ENCODE measurements at regions not wholly inside any gene's neighbourhood (a gene's known extent, or its start where the extent isn't known, plus 50 kb on each side); places are given as distances from the start of the nearest gene placed in this dataset.
"Not testable (repeated sequence)": the region's sequence is repeated elsewhere in the genome, so short reads cannot be mapped to it uniquely, and the experiment has no call there.

GRCh38 chr6:141938664-141939063 lies 194.1 kb upstream of the GJE1 start:
- no peaks in the 10 kb centered on the region for H3K9me2 ChIP-seq (replicated peaks; ENCODE audit: insufficient read depth, low read length)
- H3K4me3 ChIP-seq (ENCODE audit: insufficient read depth, low read length, poor library complexity, severe bottlenecking) = no peak overlapping the region
- H3K9ac ChIP-seq (ENCODE audit: low read length) = no peak overlapping the region
- H3K27me3 ChIP-seq (ENCODE audit: low read length) = no peaks in the 10 kb centered on the region
- no peaks in the 10 kb centered on the region for H4K20me1 ChIP-seq (ENCODE audit: low read depth, low read length)
- H3K9me3 ChIP-seq (ENCODE audit: insufficient read depth, low read length) = no peaks in the 10 kb centered on the region
- no peak overlapping the region for H3K4me2 ChIP-seq (ENCODE audit: low read depth, low read length, poor library complexity, severe bottlenecking)
- H3K27ac ChIP-seq (ENCODE audit: low read depth, low read length) = no peak overlapping the region
- no peak overlapping the region for H2AFZ ChIP-seq (ENCODE audit: low read depth, low read length, severe bottlenecking)
- TF ChIP-seq, protein P1, sequence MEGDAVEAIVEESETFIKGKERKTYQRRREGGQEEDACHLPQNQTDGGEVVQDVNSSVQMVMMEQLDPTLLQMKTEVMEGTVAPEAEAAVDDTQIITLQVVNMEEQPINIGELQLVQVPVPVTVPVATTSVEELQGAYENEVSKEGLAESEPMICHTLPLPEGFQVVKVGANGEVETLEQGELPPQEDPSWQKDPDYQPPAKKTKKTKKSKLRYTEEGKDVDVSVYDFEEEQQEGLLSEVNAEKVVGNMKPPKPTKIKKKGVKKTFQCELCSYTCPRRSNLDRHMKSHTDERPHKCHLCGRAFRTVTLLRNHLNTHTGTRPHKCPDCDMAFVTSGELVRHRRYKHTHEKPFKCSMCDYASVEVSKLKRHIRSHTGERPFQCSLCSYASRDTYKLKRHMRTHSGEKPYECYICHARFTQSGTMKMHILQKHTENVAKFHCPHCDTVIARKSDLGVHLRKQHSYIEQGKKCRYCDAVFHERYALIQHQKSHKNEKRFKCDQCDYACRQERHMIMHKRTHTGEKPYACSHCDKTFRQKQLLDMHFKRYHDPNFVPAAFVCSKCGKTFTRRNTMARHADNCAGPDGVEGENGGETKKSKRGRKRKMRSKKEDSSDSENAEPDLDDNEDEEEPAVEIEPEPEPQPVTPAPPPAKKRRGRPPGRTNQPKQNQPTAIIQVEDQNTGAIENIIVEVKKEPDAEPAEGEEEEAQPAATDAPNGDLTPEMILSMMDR (IDR thresholded peaks at IDR 0.05; ENCODE audit: insufficient read depth, low read length, poor library complexity, severe bottlenecking) = no peak
- no peak for TF ChIP-seq EZH2phosphoT487 (conservative IDR thresholded peaks at IDR 0.05; ENCODE audit: low read length)
- H3F3A ChIP-seq (ENCODE audit: insufficient read depth) = no peaks in the 10 kb centered on the region
- H3K36me3 ChIP-seq (ENCODE audit: low read length) = no peaks in the 10 kb centered on the region
- H3K79me2 ChIP-seq (ENCODE audit: insufficient read depth, low read length) = no peaks in the 10 kb centered on the region

GRCh38 chr6:141932685-141933084 lies 200.0 kb upstream of the GJE1 start:
- Histone ChIP-seq H3K36me3 (ENCODE audit: low read length) (no peaks in the 10 kb centered on the region), H3K9ac (ENCODE audit: low read length) (no peak overlapping the region), H3F3A (ENCODE audit: insufficient read depth) (no peaks in the 10 kb centered on the region), H3K27ac (ENCODE audit: low read depth, low read length) (no peak overlapping the region), H4K20me1 (ENCODE audit: low read depth, low read length) (no peaks in the 10 kb centered on the region), H3K4me3 (ENCODE audit: insufficient read depth, low read length, poor library complexity, severe bottlenecking) (no peak overlapping the region), H3K79me2 (ENCODE audit: insufficient read depth, low read length) (no peaks in the 10 kb centered on the region), H3K9me2 (replicated peaks; ENCODE audit: insufficient read depth, low read length) (no peaks in the 10 kb centered on the region), H2AFZ (ENCODE audit: low read depth, low read length, severe bottlenecking) (no peak overlapping the region), H3K27me3 (ENCODE audit: low read length) (no peaks in the 10 kb centered on the region), H3K9me3 (ENCODE audit: insufficient read depth, low read length) (no peaks in the 10 kb centered on the region), H3K4me2 (ENCODE audit: low read depth, low read length, poor library complexity, severe bottlenecking) (no peak overlapping the region)
- TF ChIP-seq, protein P1 (IDR thresholded peaks at IDR 0.05; ENCODE audit: insufficient read depth, low read length, poor library complexity, severe bottlenecking) = no peak
- no peak for TF ChIP-seq EZH2phosphoT487 (conservative IDR thresholded peaks at IDR 0.05; ENCODE audit: low read length)

GRCh38 chr6:141926200-141926900 lies 206.4 kb upstream of the GJE1 start:
- not testable (repeated sequence) for H3K4me3 ChIP-seq (ENCODE audit: insufficient read depth, low read length, poor library complexity, severe bottlenecking); H3K4me2 ChIP-seq (ENCODE audit: low read depth, low read length, poor library complexity, severe bottlenecking); H4K20me1 ChIP-seq (ENCODE audit: low read depth, low read length); H3K9ac ChIP-seq (ENCODE audit: low read length); H3K27ac ChIP-seq (ENCODE audit: low read depth, low read length); H3K9me2 ChIP-seq (replicated peaks; ENCODE audit: insufficient read depth, low read length); H3K36me3 ChIP-seq (ENCODE audit: low read length); H3K9me3 ChIP-seq (ENCODE audit: insufficient read depth, low read length); H3K27me3 ChIP-seq (ENCODE audit: low read length); H2AFZ ChIP-seq (ENCODE audit: low read depth, low read length, severe bottlenecking); H3F3A ChIP-seq (ENCODE audit: insufficient read depth); H3K79me2 ChIP-seq (ENCODE audit: insufficient read depth, low read length)

- H3K36me3 ChIP-seq (ENCODE audit: low read length) = no peaks in the 10 kb centered on the region
- no peaks in the 10 kb centered on the region for H3K9me3 ChIP-seq (ENCODE audit: insufficient read depth, low read length)
- no peaks in the 10 kb centered on the region for H3K27me3 ChIP-seq (ENCODE audit: low read length)
- no peak for TF ChIP-seq EZH2phosphoT487 (conservative IDR thresholded peaks at IDR 0.05; ENCODE audit: low read length)
- TF ChIP-seq, protein P1 (IDR thresholded peaks at IDR 0.05; ENCODE audit: insufficient read depth, low read length, poor library complexity, severe bottlenecking) = no peak
- H2AFZ ChIP-seq (ENCODE audit: low read depth, low read length, severe bottlenecking) = no peak overlapping the region
- no peak overlapping the region for H3K27ac ChIP-seq (ENCODE audit: low read depth, low read length)
- no peak overlapping the region for H3K4me2 ChIP-seq (ENCODE audit: low read depth, low read length, poor library complexity, severe bottlenecking)
- H3F3A ChIP-seq (ENCODE audit: insufficient read depth) = no peaks in the 10 kb centered on the region
- H3K4me3 ChIP-seq (ENCODE audit: insufficient read depth, low read length, poor library complexity, severe bottlenecking) = no peak overlapping the region
- H3K79me2 ChIP-seq (ENCODE audit: insufficient read depth, low read length) = no peaks in the 10 kb centered on the region
- no peaks in the 10 kb centered on the region for H4K20me1 ChIP-seq (ENCODE audit: low read depth, low read length)
- no peak overlapping the region for H3K9ac ChIP-seq (ENCODE audit: low read length)
- no peaks in the 10 kb centered on the region for H3K9me2 ChIP-seq (replicated peaks; ENCODE audit: insufficient read depth, low read length)
Observed at GRCh38 chr6:141925001-141925400, 207.7 kb upstream of the GJE1 start.
